HepG2 (cell line): ENCODE measurements at regions not wholly inside any gene's neighbourhood (a gene's known extent, or its start where the extent isn't known, plus 50 kb on each side); places are given as distances from the start of the nearest gene placed in this dataset.
A peak's percentile ranks its signal among the peaks of the same experiment; 100 is the strongest.

Source experiments
- BCL3 ChIP-seq: sonication (generic); formaldehyde crosslinking; IDR thresholded peaks from 2 replicates; pipeline ENCODE4 v1.5.1; 2020; ENCODE audit warnings: mild to moderate bottlenecking, missing genetic modification reagents, moderate library complexity
- BCL6 ChIP-seq: IDR thresholded peaks from 2 replicates; pipeline ENCODE4 v1.6.1; 2016; ENCODE audit warnings: missing genetic modification reagents, missing compliant biosample characterization
- HMG20A ChIP-seq: IDR thresholded peaks from 2 replicates; pipeline ENCODE4 v1.6.1; 2016; ENCODE audit warnings: borderline replicate concordance
- JDP2 ChIP-seq: sonication (generic); formaldehyde crosslinking; IDR thresholded peaks from 2 replicates; pipeline ENCODE4 v1.8.1; 2022; ENCODE audit warnings: missing genetic modification reagents, borderline replicate concordance
- PBX3 ChIP-seq: sonication (generic); formaldehyde crosslinking; IDR thresholded peaks from 2 replicates; pipeline ENCODE4 v1.8.1; 2023; ENCODE audit warnings: missing genetic modification reagents, inconsistent platforms, borderline replicate concordance
- RBAK ChIP-seq: sonication (generic); formaldehyde crosslinking; IDR thresholded peaks from 2 replicates; pipeline ENCODE4 v1.5.1; 2020; ENCODE audit warnings: mild to moderate bottlenecking, missing genetic modification reagents
- SALL1 ChIP-seq: sonication (generic); formaldehyde crosslinking; IDR thresholded peaks from 2 replicates; pipeline ENCODE4 v1.8.0; 2022; ENCODE audit warnings: mild to moderate bottlenecking, missing genetic modification reagents
- SIX1 ChIP-seq: sonication (generic); formaldehyde crosslinking; IDR thresholded peaks from 2 replicates; pipeline ENCODE4 v1.4.0; 2020; ENCODE audit warnings: missing genetic modification reagents, borderline replicate concordance
- TCF7 ChIP-seq: sonication (generic); IDR thresholded peaks from 2 replicates; pipeline ENCODE4 v1.6.1; 2016; ENCODE audit warnings: antibody characterized with exemption, low read depth
- TFE3 ChIP-seq: IDR thresholded peaks from 2 replicates; pipeline ENCODE4 v1.6.1; 2016
- ZBTB34 ChIP-seq: sonication (generic); formaldehyde crosslinking; IDR thresholded peaks from 2 replicates; pipeline ENCODE4 v1.8.0; 2022; ENCODE audit warnings: mild to moderate bottlenecking, missing genetic modification reagents
- ZFP62 ChIP-seq: sonication (generic); formaldehyde crosslinking; IDR thresholded peaks from 2 replicates; pipeline ENCODE4 v1.4.0; 2020; ENCODE audit warnings: missing genetic modification reagents
- ZNF709 ChIP-seq: sonication (generic); formaldehyde crosslinking; IDR thresholded peaks from 2 replicates; pipeline ENCODE4 v1.5.0; 2020; ENCODE audit warnings: mild to moderate bottlenecking, missing genetic modification reagents
- TF ChIP-seq, protein P1 (sequence below), 2 experiments: sonication (generic) in 1 of 2; formaldehyde crosslinking in 1 of 2; IDR thresholded peaks; 2 replicates each; pipeline versions ENCODE4 v1.4.0 to v1.6.1; 2018 to 2020; ENCODE audit warnings: missing genetic modification reagents in 2 of 2, borderline replicate concordance in 1 of 2, low read depth in 1 of 2, mild to moderate bottlenecking in 1 of 2, missing biosample characterization in 1 of 2

GRCh38 chrX:128929271-128930057 is 593.8 kb downstream of the SMARCA1 start (continued):
- TF ChIP-seq, protein P1, sequence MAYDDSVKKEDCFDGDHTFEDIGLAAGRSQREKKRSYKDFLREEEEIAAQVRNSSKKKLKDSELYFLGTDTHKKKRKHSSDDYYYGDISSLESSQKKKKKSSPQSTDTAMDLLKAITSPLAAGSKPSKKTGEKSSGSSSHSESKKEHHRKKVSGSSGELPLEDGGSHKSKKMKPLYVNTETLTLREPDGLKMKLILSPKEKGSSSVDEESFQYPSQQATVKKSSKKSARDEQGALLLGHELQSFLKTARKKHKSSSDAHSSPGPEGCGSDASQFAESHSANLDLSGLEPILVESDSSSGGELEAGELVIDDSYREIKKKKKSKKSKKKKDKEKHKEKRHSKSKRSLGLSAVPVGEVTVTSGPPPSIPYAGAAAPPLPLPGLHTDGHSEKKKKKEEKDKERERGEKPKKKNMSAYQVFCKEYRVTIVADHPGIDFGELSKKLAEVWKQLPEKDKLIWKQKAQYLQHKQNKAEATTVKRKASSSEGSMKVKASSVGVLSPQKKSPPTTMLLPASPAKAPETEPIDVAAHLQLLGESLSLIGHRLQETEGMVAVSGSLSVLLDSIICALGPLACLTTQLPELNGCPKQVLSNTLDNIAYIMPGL (CRISPR knock-in tag; IDR thresholded peaks at IDR 0.05; ENCODE audit: borderline replicate concordance in 1 of 2, low read depth in 1 of 2), result no peak
- TF ChIP-seq SALL1 (CRISPR knock-in tag) (peak; percentile 10; the same call in 1 of the 2 replicates), HMG20A (CRISPR knock-in tag) (peak; percentile 36; the same call in 1 of the 2 replicates), TFE3 (CRISPR knock-in tag) (0 out of 2 replicates have a peak, but pooled peaks have one; percentile 29), SIX1 (CRISPR knock-in tag) (peak; percentile 93), BCL3 (CRISPR knock-in tag) (no peak), RBAK (no peak), ZFP62 (CRISPR knock-in tag) (no peak), PBX3 (CRISPR knock-in tag) (no peak), ZNF709 (CRISPR knock-in tag) (no peak), JDP2 (CRISPR knock-in tag) (no peak), BCL6 (CRISPR knock-in tag) (peak; percentile 69), ZBTB34 (CRISPR knock-in tag) (peak; percentile 95), TCF7 (0 out of 2 replicates have a peak, but pooled peaks have one; percentile 36)
